Body of pancreas (tissue), 4 donors: ENCODE measurements at regions not wholly inside any gene's neighbourhood (a gene's known extent, or its start where the extent isn't known, plus 50 kb on each side); places are given as distances from the start of the nearest gene placed in this dataset.

Experiments
- ATAC-seq: fragments of 150-250 bp; one replicate; pipeline ENCODE4 v1.9.1; 2016
- DNase-seq, 4 donors: peaks; one replicate each; pipeline ENCODE4 v3.0.0-alpha.2; 2019
- H3K27ac ChIP-seq, 4 donors: fragments of 200-600 bp; sonication (generic); 1 replicate in 3 of 4; 2 replicates in 1 of 4; pipeline versions ENCODE4 v1.5.1 to v1.6.1; 2016 to 2019; ENCODE audit warnings: mild to moderate bottlenecking in 1 of 4, mixed read lengths in 1 of 4, moderate library complexity in 1 of 4
- H3K27me3 ChIP-seq, 2 donors: fragments of 200-600 bp; sonication (generic); one replicate each; pipeline ENCODE4 v1.6.0; 2016; ENCODE audit warnings: mild to moderate bottlenecking in 1 of 2
- H3K36me3 ChIP-seq, 2 donors: fragments of 200-600 bp; sonication (generic); replicated peaks in 1 of 2; 2 replicates each; pipeline ENCODE4 v1.5.1; 2016; ENCODE audit warnings: low read depth in 2 of 2; ENCODE audit not compliant: insufficient read depth in 1 of 2
- H3K4me1 ChIP-seq: fragments of 200-600 bp; sonication (generic); one replicate; pipeline ENCODE4 v1.6.0; 2016
- H3K4me3 ChIP-seq, 2 donors: fragments of 200-600 bp; sonication (generic); 1 replicate in 1 of 2; 2 replicates in 1 of 2; pipeline ENCODE4 v1.5.1; 2016 to 2019
- H3K9me3 ChIP-seq, 3 donors: fragments of 200-600 bp; sonication (generic); 1 replicate in 2 of 3; 2 replicates in 1 of 3; pipeline ENCODE4 v1.5.1; 2016
- CTCF ChIP-seq, 7 experiments: fragments of 450-650 bp in 4 of 7; fragments of 200-600 bp in 3 of 7; sonication (generic) in 3 of 7; IDR thresholded peaks; one replicate each; pipeline ENCODE4 v1.5.1; 2016 to 2019; ENCODE audit warnings: antibody characterized with exemption in 7 of 7
- POLR2A ChIP-seq, 3 donors: fragments of 450-650 bp; IDR thresholded peaks; one replicate each; pipeline ENCODE4 v1.6.1; 2016; ENCODE audit warnings: antibody characterized with exemption in 3 of 3, mild to moderate bottlenecking in 2 of 3
- WGBS, 2 donors: methylation state at CpG; one replicate each; pipeline ENCODE4 v1.1.5; 2017; 5-methylcytosine and 5-hydroxymethylcytosine counted together
- intact Hi-C: fragments of 100-400 bp; cut with DNase I; formaldehyde crosslinking; loops from one replicate; pipeline ENCODE4 v1.15.1; 2023

GRCh38 chr6:115629415-115629814 lies 431.3 kb downstream of the FRK start:
- ATAC-seq, result no peak
- no peak overlapping the region for H3K27ac ChIP-seq
- H3K4me1 ChIP-seq, result no peaks in the 10 kb centered on the region
- H3K36me3 ChIP-seq, result no peaks in the 10 kb centered on the region
- WGBS, 2 donors, result 43 to 51% methylated on average over 2 of the region's 2 CpGs
- no peaks in the 10 kb centered on the region for H3K9me3 ChIP-seq
- H3K4me3 ChIP-seq, result no peak overlapping the region
- TF ChIP-seq CTCF (IDR thresholded peaks at IDR 0.05) (no peak), POLR2A (IDR thresholded peaks at IDR 0.05) (no peak)
- H3K27me3 ChIP-seq, result no peaks in the 10 kb centered on the region
- intact Hi-C loops, result no loop called here
- DNase-seq, result no peak

- intact Hi-C loops, result no loop called here
- TF ChIP-seq CTCF (IDR thresholded peaks at IDR 0.05), result no peak
- no peak for TF ChIP-seq POLR2A (IDR thresholded peaks at IDR 0.05)
- WGBS, 2 donors, result 91% methylated on average over 2 of the region's 2 CpGs
Measured at GRCh38 chr6:115618256-115618655, 442.4 kb downstream of the FRK start.

GRCh38 chr6:115617031-115617430 lies 443.7 kb downstream of the FRK start:
- 62 to 70% methylated on average over 1 of the region's 1 CpG for WGBS, 2 donors
- H3K4me1 ChIP-seq, result no peaks in the 10 kb centered on the region

More at GRCh38 chr6:115618256-115618655, 442.4 kb downstream of the FRK start:
- no peak for ATAC-seq
- H3K27me3 ChIP-seq, result no peaks in the 10 kb centered on the region
- no peak for DNase-seq
- no peaks in the 10 kb centered on the region for H3K9me3 ChIP-seq
- H3K4me3 ChIP-seq, result no peak overlapping the region
- H3K4me1 ChIP-seq, result no peaks in the 10 kb centered on the region
- no peaks in the 10 kb centered on the region for H3K36me3 ChIP-seq
- H3K27ac ChIP-seq, result no peak overlapping the region

GRCh38 chr6:115613488-115613887 lies 447.2 kb downstream of the FRK start:
- TF ChIP-seq POLR2A (IDR thresholded peaks at IDR 0.05), result no peak
- TF ChIP-seq CTCF (IDR thresholded peaks at IDR 0.05), result no peak
- H3K4me1 ChIP-seq, result no peaks in the 10 kb centered on the region
- intact Hi-C loops, result no loop called here
- 40 to 48% methylated on average over 3 of the region's 3 CpGs for WGBS, 2 donors
- ATAC-seq (no peak), DNase-seq (no peak)
- no peaks in the 10 kb centered on the region for H3K36me3 ChIP-seq
- no peak overlapping the region for H3K27ac ChIP-seq
- no peak overlapping the region for H3K4me3 ChIP-seq
- no peaks in the 10 kb centered on the region for H3K27me3 ChIP-seq
- H3K9me3 ChIP-seq, result no peaks in the 10 kb centered on the region

More at GRCh38 chr6:115617031-115617430, 443.7 kb downstream of the FRK start:
- Histone ChIP-seq H3K4me3 (no peak overlapping the region), H3K9me3 (no peaks in the 10 kb centered on the region), H3K27ac (no peak overlapping the region), H3K36me3 (no peaks in the 10 kb centered on the region), H3K27me3 (no peaks in the 10 kb centered on the region)
- ATAC-seq, result no peak
- TF ChIP-seq POLR2A (IDR thresholded peaks at IDR 0.05), result no peak
- no peak for TF ChIP-seq CTCF (IDR thresholded peaks at IDR 0.05)
- no peak for DNase-seq
- intact Hi-C loops, result no loop called here

GRCh38 chr6:115612796-115613479 lies 447.8 kb downstream of the FRK start:
- Histone ChIP-seq H3K36me3 (no peaks in the 10 kb centered on the region), H3K4me1 (no peaks in the 10 kb centered on the region), H3K4me3 (no peak overlapping the region), H3K27ac (no peak overlapping the region), H3K27me3 (no peaks in the 10 kb centered on the region), H3K9me3 (no peaks in the 10 kb centered on the region)
- TF ChIP-seq POLR2A (IDR thresholded peaks at IDR 0.05) (no peak), CTCF (IDR thresholded peaks at IDR 0.05) (no peak)
- 57 to 61% methylated on average over 7 of the region's 7 CpGs for WGBS, 2 donors
- no peak for DNase-seq
- ATAC-seq, result no peak
- intact Hi-C loops, result no loop called here
